Brain microvascular endothelial cell (primary cell): ENCODE measurements at regions not wholly inside any gene's neighbourhood (a gene's known extent, or its start where the extent isn't known, plus 50 kb on each side); places are given as distances from the start of the nearest gene placed in this dataset.

Experiments
- DNase-seq: peaks from one replicate; pipeline ENCODE4 v3.0.0-alpha.2; 2020
- H3K27ac ChIP-seq: fragments of 250-450 bp; sonication (Bioruptor Pico); 2 replicates; pipeline ENCODE4 v1.5.1; 2020; ENCODE audit warnings: mild to moderate bottlenecking, moderate library complexity
- H3K27me3 ChIP-seq: fragments of 250-450 bp; sonication (Bioruptor Pico); replicated peaks from 2 replicates; pipeline ENCODE4 v1.5.1; 2020; ENCODE audit warnings: mild to moderate bottlenecking
- H3K36me3 ChIP-seq: fragments of 250-450 bp; sonication (Bioruptor Pico); replicated peaks from 2 replicates; pipeline ENCODE4 v1.5.1; 2020; ENCODE audit warnings: mild to moderate bottlenecking
- H3K4me3 ChIP-seq: 2 replicates; pipeline ENCODE4 v1.5.1; 2011; ENCODE audit warnings: low read depth, mild to moderate bottlenecking, control low read depth, low read length, moderate library complexity
- CTCF ChIP-seq: IDR thresholded peaks from 2 replicates; pipeline ENCODE4 v1.5.1; 2011; ENCODE audit warnings: low read depth, mild to moderate bottlenecking, moderate library complexity, low read length, control low read depth, inconsistent platforms; ENCODE audit errors: missing control alignments
- in situ Hi-C: cut with HindIII; loops from 2 replicates; pipeline ENCODE4 v1.10.0; 2017; ENCODE audit warnings: low sequenced_read_pairs, low pct_ligation_motif_present

GRCh38 chr13:40432018-40432978, 234.1 kb downstream of the FOXO1 start:
- H3K36me3 ChIP-seq = no peaks in the 10 kb centered on the region
- DNase-seq = no peak
- H3K4me3 ChIP-seq = no peak overlapping the region
- no peak for TF ChIP-seq CTCF
- in situ Hi-C loops = no loop called here
- H3K27me3 ChIP-seq = no peaks in the 10 kb centered on the region
- no peak overlapping the region for H3K27ac ChIP-seq

- H3K4me3 ChIP-seq = no peak overlapping the region
- in situ Hi-C loops = no loop called here
- H3K36me3 ChIP-seq = no peaks in the 10 kb centered on the region
- no peaks in the 10 kb centered on the region for H3K27me3 ChIP-seq
- no peak overlapping the region for H3K27ac ChIP-seq
- TF ChIP-seq CTCF = no peak
- DNase-seq = no peak
Measured at GRCh38 chr13:40433001-40433400, 233.4 kb downstream of the FOXO1 start.

GRCh38 chr13:40433577-40433976, 232.9 kb downstream of the FOXO1 start:
- no peak for DNase-seq
- Histone ChIP-seq H3K27ac (no peak overlapping the region), H3K27me3 (no peaks in the 10 kb centered on the region), H3K36me3 (no peaks in the 10 kb centered on the region), H3K4me3 (no peak overlapping the region)
- in situ Hi-C loops = no loop called here
- TF ChIP-seq CTCF = no peak

GRCh38 chr13:40434516-40435397, 231.7 kb downstream of the FOXO1 start:
- no peak overlapping the region for H3K4me3 ChIP-seq
- in situ Hi-C loops = no loop called here
- H3K36me3 ChIP-seq = no peaks in the 10 kb centered on the region
- H3K27me3 ChIP-seq = no peaks in the 10 kb centered on the region
- DNase-seq = no peak
- no peak for TF ChIP-seq CTCF
- no peak overlapping the region for H3K27ac ChIP-seq

GRCh38 chr13:40438022-40438680, 228.3 kb downstream of the FOXO1 start:
- in situ Hi-C loops = no loop called here
- H3K27me3 ChIP-seq = no peaks in the 10 kb centered on the region
- DNase-seq = no peak
- TF ChIP-seq CTCF = no peak
- no peak overlapping the region for H3K27ac ChIP-seq
- no peaks in the 10 kb centered on the region for H3K36me3 ChIP-seq
- no peak overlapping the region for H3K4me3 ChIP-seq
